AG10803 (cell line): ENCODE measurements at regions not wholly inside any gene's neighbourhood (a gene's known extent, or its start where the extent isn't known, plus 50 kb on each side); places are given as distances from the start of the nearest gene placed in this dataset.
"Not testable (repeated sequence)": the region's sequence is repeated elsewhere in the genome, so short reads cannot be mapped to it uniquely, and the experiment has no call there.

Source experiments
- DNase-seq: peaks from one replicate; pipeline ENCODE4 v3.0.0; 2010; ENCODE audit warnings: low read depth
- H3K4me3 ChIP-seq: 2 replicates; pipeline ENCODE4 v1.5.1; 2011; ENCODE audit warnings: mild to moderate bottlenecking, low read length, control low read depth
- CTCF ChIP-seq: conservative IDR thresholded peaks from 2 replicates; pipeline ENCODE4 v1.5.1; 2011; ENCODE audit warnings: mild to moderate bottlenecking, low read length, control low read depth, inconsistent platforms

GRCh38 chr4:1548827-1549637, 135.1 kb downstream of the FAM53A start:
- H3K4me3 ChIP-seq = not testable (repeated sequence)
- peak; percentile 11 for DNase-seq
- TF ChIP-seq CTCF = peak; percentile 63

- peak; percentile 3 for DNase-seq
- no peak overlapping the region for H3K4me3 ChIP-seq
- TF ChIP-seq CTCF = no peak
Measured at GRCh38 chr4:1547856-1548826, 136.0 kb downstream of the FAM53A start.

- H3K4me3 ChIP-seq = no peak overlapping the region
- no peak for DNase-seq
- TF ChIP-seq CTCF = no peak
Measured at GRCh38 chr4:1547131-1547855, 136.8 kb downstream of the FAM53A start.

- DNase-seq = no peak
- no peak for TF ChIP-seq CTCF
- no peak overlapping the region for H3K4me3 ChIP-seq
Measured at GRCh38 chr4:1544861-1545281, 138.6 kb upstream of the NKX1-1 start.

- DNase-seq, H3K4me3 ChIP-seq: not testable (repeated sequence)
Measured at GRCh38 chr4:1544435-1544834, 138.2 kb upstream of the NKX1-1 start.

GRCh38 chr4:1543976-1544375, 137.7 kb upstream of the NKX1-1 start:
- TF ChIP-seq CTCF = no peak
- no peak for DNase-seq
- no peak overlapping the region for H3K4me3 ChIP-seq

GRCh38 chr4:1543561-1543960, 137.3 kb upstream of the NKX1-1 start:
- no peak for DNase-seq
- no peak overlapping the region for H3K4me3 ChIP-seq
- TF ChIP-seq CTCF = no peak
